Esophagus squamous epithelium (tissue), 4 donors: ENCODE measurements at regions not wholly inside any gene's neighbourhood (a gene's known extent, or its start where the extent isn't known, plus 50 kb on each side); places are given as distances from the start of the nearest gene placed in this dataset.

ENCODE experiments used
- POLR2A ChIP-seq, 4 donors: fragments of 450-650 bp; IDR thresholded peaks; one replicate each; pipeline ENCODE4 v1.6.1; 2017; ENCODE audit warnings: antibody characterized with exemption in 4 of 4, mild to moderate bottlenecking in 4 of 4, moderate library complexity in 3 of 4
- TF ChIP-seq, protein P1 (sequence below), 6 experiments: fragments of 450-650 bp in 4 of 6; fragments of 200-600 bp in 2 of 6; sonication (generic) in 2 of 6; IDR thresholded peaks; one replicate each; pipeline ENCODE4 v1.5.1; 2016 to 2019; ENCODE audit warnings: antibody characterized with exemption in 6 of 6, mild to moderate bottlenecking in 4 of 6, moderate library complexity in 4 of 6

DNA sequence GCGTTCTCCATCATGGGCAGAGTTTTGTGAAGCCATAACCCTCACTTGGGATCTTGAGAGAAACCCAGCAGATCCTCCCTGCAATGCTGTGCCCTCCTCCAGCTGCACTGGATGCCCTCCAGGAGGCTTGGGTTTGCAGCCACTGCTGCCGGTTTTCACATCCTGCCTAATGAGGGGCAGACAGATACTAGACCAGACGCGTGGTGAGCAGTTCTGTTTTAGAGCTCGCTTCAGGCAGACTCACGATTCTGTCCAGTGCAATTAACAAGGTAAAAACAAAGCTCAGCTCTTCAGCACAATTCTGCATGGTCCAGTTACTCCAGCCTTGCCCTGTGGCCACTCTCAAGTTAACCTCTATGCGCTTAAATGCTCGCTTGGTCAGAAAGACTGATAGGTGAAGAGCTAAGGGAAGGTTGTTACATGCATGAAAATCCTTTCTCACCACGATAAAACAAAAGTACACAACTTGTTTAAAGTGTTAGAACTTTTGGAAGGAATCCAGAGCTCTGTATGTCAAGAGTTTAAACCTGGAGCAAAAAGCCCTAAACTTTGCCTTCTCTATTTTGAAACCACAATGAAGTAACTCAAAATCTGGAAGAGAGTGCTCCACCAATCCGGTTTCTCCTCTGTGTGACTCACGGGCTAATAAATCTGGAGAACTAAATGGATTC is 292.3 kb upstream of the FAT3 start:
- TF ChIP-seq, protein P1, sequence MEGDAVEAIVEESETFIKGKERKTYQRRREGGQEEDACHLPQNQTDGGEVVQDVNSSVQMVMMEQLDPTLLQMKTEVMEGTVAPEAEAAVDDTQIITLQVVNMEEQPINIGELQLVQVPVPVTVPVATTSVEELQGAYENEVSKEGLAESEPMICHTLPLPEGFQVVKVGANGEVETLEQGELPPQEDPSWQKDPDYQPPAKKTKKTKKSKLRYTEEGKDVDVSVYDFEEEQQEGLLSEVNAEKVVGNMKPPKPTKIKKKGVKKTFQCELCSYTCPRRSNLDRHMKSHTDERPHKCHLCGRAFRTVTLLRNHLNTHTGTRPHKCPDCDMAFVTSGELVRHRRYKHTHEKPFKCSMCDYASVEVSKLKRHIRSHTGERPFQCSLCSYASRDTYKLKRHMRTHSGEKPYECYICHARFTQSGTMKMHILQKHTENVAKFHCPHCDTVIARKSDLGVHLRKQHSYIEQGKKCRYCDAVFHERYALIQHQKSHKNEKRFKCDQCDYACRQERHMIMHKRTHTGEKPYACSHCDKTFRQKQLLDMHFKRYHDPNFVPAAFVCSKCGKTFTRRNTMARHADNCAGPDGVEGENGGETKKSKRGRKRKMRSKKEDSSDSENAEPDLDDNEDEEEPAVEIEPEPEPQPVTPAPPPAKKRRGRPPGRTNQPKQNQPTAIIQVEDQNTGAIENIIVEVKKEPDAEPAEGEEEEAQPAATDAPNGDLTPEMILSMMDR (IDR thresholded peaks at IDR 0.05) = no peak
- TF ChIP-seq POLR2A (IDR thresholded peaks at IDR 0.05) = no peak
